Adrenal gland (tissue), 9 donors: ENCODE measurements at regions not wholly inside any gene's neighbourhood (a gene's known extent, or its start where the extent isn't known, plus 50 kb on each side); places are given as distances from the start of the nearest gene placed in this dataset.

ENCODE experiments used
- DNase-seq, 7 donors: peaks; one replicate each; pipeline ENCODE4 v3.0.0-alpha.2; 2019 to 2020
- H3K27ac ChIP-seq, 5 donors: fragments of 200-600 bp; sonication (generic) in 4 of 5; 1 replicate in 3 of 5; 2 replicates in 2 of 5; pipeline versions ENCODE4 v1.5.1 to v1.8.0; 2016 to 2020; ENCODE audit warnings: mild to moderate bottlenecking in 1 of 5
- H3K27me3 ChIP-seq: fragments of 200-600 bp; 2 replicates; pipeline ENCODE4 v1.8.0; 2021
- H3K36me3 ChIP-seq, 2 donors: fragments of 200-600 bp; replicated peaks in 1 of 2; 1 replicate in 1 of 2; 2 replicates in 1 of 2; pipeline versions ENCODE4 v1.5.1 to v1.8.0; 2018 to 2022
- H3K4me1 ChIP-seq, 2 donors: fragments of 200-600 bp; replicated peaks in 1 of 2; 1 replicate in 1 of 2; 2 replicates in 1 of 2; pipeline versions ENCODE4 v1.5.1 to v1.8.0; 2018 to 2021
- H3K4me3 ChIP-seq, 4 donors: fragments of 200-600 bp; sonication (generic) in 3 of 4; one replicate each; pipeline ENCODE4 v1.5.1; 2016 to 2018
- H3K9me3 ChIP-seq, 3 donors: fragments of 200-600 bp; sonication (generic) in 1 of 3; replicated peaks in 1 of 3; 1 replicate in 2 of 3; 2 replicates in 1 of 3; pipeline versions ENCODE4 v1.5.1 to v1.8.0; 2016 to 2021
- CTCF ChIP-seq, 6 experiments: fragments of 450-650 bp in 4 of 6; fragments of 200-600 bp in 2 of 6; sonication (generic) in 1 of 6; IDR thresholded peaks; 1 replicate in 5 of 6; 2 replicates in 1 of 6; pipeline versions ENCODE4 v1.5.1 to v1.8.0; 2016 to 2021; ENCODE audit warnings: antibody characterized with exemption in 6 of 6, mild to moderate bottlenecking in 2 of 6, moderate library complexity in 1 of 6
- POLR2A ChIP-seq, 2 donors: fragments of 450-650 bp; IDR thresholded peaks; one replicate each; pipeline ENCODE4 v1.6.1; 2017; ENCODE audit warnings: antibody characterized with exemption in 2 of 2, mild to moderate bottlenecking in 2 of 2, moderate library complexity in 1 of 2
- whole genome bisulfite sequencing, 4 donors: extraction: QIAGEN DNeasy Blood & Tissue Kit in 2 of 4; methylation state at CpG; one replicate each; pipeline versions ENCODE4 v1.1.5 to v1.1.7; 2013 to 2017; 5-methylcytosine and 5-hydroxymethylcytosine counted together
- intact Hi-C, 2 donors: fragments of 100-400 bp; cut with DNase I; formaldehyde crosslinking; loops; one replicate each; pipeline versions ENCODE4 v1.14.1 to v1.15.0; 2022 to 2023
- donor health status: healthy with polysubstance abuse.
- donor health status: Bipolar disorder and iron deficiency.
- donor health status: DM: yes; HTN: yes; CAD: no.
- donor health status: DM: no; HTN: no; CAD: no.
- donor health status: DM: no; HTN: no; CAD: no.

GRCh38 chr9:78472111-78472510 lies 175.2 kb downstream of the PSAT1 start:
- H3K36me3 ChIP-seq: no peaks in the 10 kb centered on the region
- intact Hi-C loops: no loop called here
- no peaks in the 10 kb centered on the region for H3K9me3 ChIP-seq
- WGBS, 4 donors: 60 to 78% (median 71%) methylated on average over 3 of the region's 3 CpGs
- no peaks in the 10 kb centered on the region for H3K27me3 ChIP-seq
- no peak overlapping the region for H3K4me3 ChIP-seq
- H3K4me1 ChIP-seq: no peaks in the 10 kb centered on the region
- no peak for TF ChIP-seq POLR2A (IDR thresholded peaks at IDR 0.05)
- TF ChIP-seq CTCF (IDR thresholded peaks at IDR 0.05): no peak
- no peak for DNase-seq
- no peak overlapping the region for H3K27ac ChIP-seq

GRCh38 chr9:78479441-78479840 lies 182.5 kb downstream of the PSAT1 start:
- no peaks in the 10 kb centered on the region for H3K36me3 ChIP-seq
- intact Hi-C loops: no loop called here

GRCh38 chr9:78486661-78487060 lies 189.7 kb downstream of the PSAT1 start:
- no peaks in the 10 kb centered on the region for H3K9me3 ChIP-seq
- H3K27ac ChIP-seq: no peak overlapping the region
- no peaks in the 10 kb centered on the region for H3K27me3 ChIP-seq
- TF ChIP-seq POLR2A (IDR thresholded peaks at IDR 0.05) (no peak), CTCF (IDR thresholded peaks at IDR 0.05) (no peak)
- DNase-seq: no peak
- intact Hi-C loops: no loop called here
- no peak overlapping the region for H3K4me3 ChIP-seq
- WGBS, 4 donors: 62 to 75% (median 67%) methylated on average over 2 of the region's 2 CpGs
- H3K36me3 ChIP-seq: no peaks in the 10 kb centered on the region
- no peaks in the 10 kb centered on the region for H3K4me1 ChIP-seq

More at GRCh38 chr9:78479441-78479840, 182.5 kb downstream of the PSAT1 start:
- Histone ChIP-seq H3K27ac (no peak overlapping the region), H3K4me3 (no peak overlapping the region), H3K27me3 (no peaks in the 10 kb centered on the region), H3K9me3 (no peaks in the 10 kb centered on the region), H3K4me1 (no peaks in the 10 kb centered on the region)
- no peak for TF ChIP-seq CTCF (IDR thresholded peaks at IDR 0.05)
- TF ChIP-seq POLR2A (IDR thresholded peaks at IDR 0.05): no peak
- DNase-seq: no peak

GRCh38 chr9:78490231-78490630 lies 193.3 kb downstream of the PSAT1 start:
- no peaks in the 10 kb centered on the region for H3K9me3 ChIP-seq
- no peak overlapping the region for H3K27ac ChIP-seq
- WGBS, 4 donors: 76 to 81% (median 79%) methylated on average over 4 of the region's 4 CpGs
- intact Hi-C loops: no loop called here
- H3K4me1 ChIP-seq: no peaks in the 10 kb centered on the region
- no peak for TF ChIP-seq POLR2A (IDR thresholded peaks at IDR 0.05)
- no peak for TF ChIP-seq CTCF (IDR thresholded peaks at IDR 0.05)
- H3K27me3 ChIP-seq: no peaks in the 10 kb centered on the region
- H3K36me3 ChIP-seq: no peaks in the 10 kb centered on the region
- no peak overlapping the region for H3K4me3 ChIP-seq
- DNase-seq: no peak
